HEK293 (cell line): ENCODE measurements at regions not wholly inside any gene's neighbourhood (a gene's known extent, or its start where the extent isn't known, plus 50 kb on each side); places are given as distances from the start of the nearest gene placed in this dataset.

ENCODE experiments used
- CTCF ChIA-PET: fragments of 350-600 bp; formaldehyde crosslinking; extraction: SDS; loops from one replicate; lab custom pipeline; 2021; ENCODE audit warnings: antibody characterized with exemption; lab: Yijun Ruan, JAX
- POLR2A ChIA-PET: fragments of 300-600 bp; formaldehyde crosslinking; extraction: SDS; loops from one replicate; lab custom pipeline; 2020; ENCODE audit warnings: antibody characterized with exemption, inconsistent platforms; lab: Yijun Ruan, JAX
- H3K27ac ChIP-seq: fragments of 200-500 bp; sonication (Bioruptor generic); 2 replicates; pipeline ENCODE4 v1.5.1; 2014; ENCODE audit warnings: low read depth, low read length, control low read depth, inconsistent platforms; ENCODE audit errors: extremely low read depth
- H3K36me3 ChIP-seq, 2 experiments: fragments of 200-500 bp in 1 of 2; sonication (Bioruptor generic) in 1 of 2; 1 replicate in 1 of 2; 2 replicates in 1 of 2; pipeline ENCODE4 v1.5.1; 2014 to 2017; ENCODE audit warnings: inconsistent platforms in 2 of 2, low read length in 2 of 2; ENCODE audit not compliant: control insufficient read depth in 2 of 2, insufficient read depth in 1 of 2
- H3K4me1 ChIP-seq: fragments of 200-500 bp; sonication (Bioruptor generic); 2 replicates; pipeline ENCODE4 v1.5.1; 2014; ENCODE audit warnings: mild to moderate bottlenecking, low read length, inconsistent platforms; ENCODE audit not compliant: control insufficient read depth, insufficient read depth
- H3K4me3 ChIP-seq: 2 replicates; pipeline ENCODE4 v1.5.1; 2011; ENCODE audit warnings: low read depth, mild to moderate bottlenecking, control low read depth, low read length, moderate library complexity
- H3K9me3 ChIP-seq: fragments of 200-500 bp; sonication (Bioruptor generic); 2 replicates; pipeline ENCODE4 v1.5.1; 2014; ENCODE audit warnings: low read depth, low read length, inconsistent platforms; ENCODE audit not compliant: control insufficient read depth, insufficient read depth
- GLI2 ChIP-seq: fragments of 450-650 bp; formaldehyde crosslinking; IDR thresholded peaks from 2 replicates; pipeline ENCODE4; 2017; ENCODE audit warnings: missing biosample characterization, missing genetic modification characterization, low read depth, borderline replicate concordance
- REPIN1 ChIP-seq: fragments of 450-650 bp; formaldehyde crosslinking; IDR thresholded peaks from 2 replicates; pipeline ENCODE4 v1.5.1; 2017; ENCODE audit warnings: missing biosample characterization, missing genetic modification characterization, low read depth
- WT1 ChIP-seq: fragments of 450-650 bp; formaldehyde crosslinking; IDR thresholded peaks from 2 replicates; pipeline ENCODE4 v1.5.1; 2016; ENCODE audit warnings: missing biosample characterization, missing genetic modification characterization
- ZEB2 ChIP-seq: fragments of 450-650 bp; formaldehyde crosslinking; IDR thresholded peaks from 2 replicates; pipeline ENCODE4 v1.5.1; 2016; ENCODE audit warnings: missing biosample characterization, missing genetic modification characterization
- ZFP69B ChIP-seq: fragments of 450-650 bp; formaldehyde crosslinking; IDR thresholded peaks from 2 replicates; pipeline ENCODE4 v1.5.1; 2016; ENCODE audit warnings: missing biosample characterization, missing genetic modification characterization
- ZNF624 ChIP-seq: fragments of 450-650 bp; formaldehyde crosslinking; IDR thresholded peaks from 2 replicates; pipeline ENCODE4 v1.5.1; 2017; ENCODE audit warnings: missing biosample characterization, missing genetic modification characterization
- ZNF792 ChIP-seq: fragments of 450-650 bp; formaldehyde crosslinking; IDR thresholded peaks from 2 replicates; pipeline ENCODE4 v1.5.1; 2016; ENCODE audit warnings: missing biosample characterization, missing genetic modification characterization
- TF ChIP-seq, protein P1 (sequence below): fragments of 450-650 bp; formaldehyde crosslinking; IDR thresholded peaks from 2 replicates; pipeline ENCODE4 v1.5.1; 2017; ENCODE audit warnings: missing biosample characterization, missing genetic modification characterization
- TF ChIP-seq, protein P2 (sequence below): fragments of 450-650 bp; formaldehyde crosslinking; IDR thresholded peaks from 2 replicates; pipeline ENCODE4 v1.5.0; 2017; ENCODE audit warnings: missing biosample characterization, missing genetic modification characterization, borderline replicate concordance
- TF ChIP-seq, protein P3 (sequence below): fragments of 450-650 bp; formaldehyde crosslinking; IDR thresholded peaks from 2 replicates; pipeline ENCODE4 v1.5.1; 2016; ENCODE audit warnings: missing biosample characterization, missing genetic modification characterization, borderline replicate concordance
- TF ChIP-seq, protein P4 (sequence below): fragments of 450-650 bp; IDR thresholded peaks from 2 replicates; pipeline ENCODE4 v1.5.1; 2018; ENCODE audit warnings: missing biosample characterization, mild to moderate bottlenecking, missing genetic modification characterization
- TF ChIP-seq, protein P5 (sequence below): fragments of 450-650 bp; formaldehyde crosslinking; IDR thresholded peaks from 2 replicates; pipeline ENCODE4 v1.5.1; 2016; ENCODE audit warnings: missing biosample characterization, missing genetic modification characterization
- TF ChIP-seq, protein P6 (sequence below): fragments of 450-650 bp; formaldehyde crosslinking; IDR thresholded peaks from 2 replicates; pipeline ENCODE4 v1.5.1; 2017; ENCODE audit warnings: missing biosample characterization, missing genetic modification characterization
- TF ChIP-seq, protein P7 (sequence below): fragments of 450-650 bp; formaldehyde crosslinking; IDR thresholded peaks from 2 replicates; pipeline ENCODE4 v1.5.1; 2016; ENCODE audit warnings: missing biosample characterization, missing genetic modification characterization
- TF ChIP-seq, protein P8 (sequence below): fragments of 450-650 bp; formaldehyde crosslinking; IDR thresholded peaks from 2 replicates; pipeline ENCODE4 v1.5.1; 2016; ENCODE audit warnings: missing biosample characterization, missing genetic modification characterization
- TF ChIP-seq, protein P9 (sequence below): fragments of 450-650 bp; formaldehyde crosslinking; IDR thresholded peaks from 2 replicates; pipeline ENCODE4 v1.5.1; 2016; ENCODE audit warnings: missing biosample characterization, missing genetic modification characterization

DNA sequence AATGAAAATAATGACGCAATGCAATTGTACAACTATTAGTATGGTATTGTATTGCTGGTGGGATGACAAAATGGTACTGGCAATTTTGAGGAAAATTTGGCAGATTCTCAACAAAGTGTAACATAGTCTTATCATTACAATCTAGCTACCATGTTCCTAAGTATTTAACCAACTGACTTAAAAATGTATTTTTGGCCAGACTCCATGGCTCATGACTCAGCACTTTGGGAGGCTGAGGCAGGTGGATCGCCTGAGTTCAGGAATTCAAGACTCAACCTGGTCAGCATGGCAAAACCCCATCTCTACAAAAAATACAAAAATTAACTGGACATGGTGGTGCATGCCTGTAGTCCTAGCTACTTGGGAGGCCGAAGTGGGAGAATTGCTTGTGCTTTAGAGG is 1409.5 kb downstream of the AACS start:
- CTCF ChIA-PET, result no interaction called here
- TF ChIP-seq, protein P1, sequence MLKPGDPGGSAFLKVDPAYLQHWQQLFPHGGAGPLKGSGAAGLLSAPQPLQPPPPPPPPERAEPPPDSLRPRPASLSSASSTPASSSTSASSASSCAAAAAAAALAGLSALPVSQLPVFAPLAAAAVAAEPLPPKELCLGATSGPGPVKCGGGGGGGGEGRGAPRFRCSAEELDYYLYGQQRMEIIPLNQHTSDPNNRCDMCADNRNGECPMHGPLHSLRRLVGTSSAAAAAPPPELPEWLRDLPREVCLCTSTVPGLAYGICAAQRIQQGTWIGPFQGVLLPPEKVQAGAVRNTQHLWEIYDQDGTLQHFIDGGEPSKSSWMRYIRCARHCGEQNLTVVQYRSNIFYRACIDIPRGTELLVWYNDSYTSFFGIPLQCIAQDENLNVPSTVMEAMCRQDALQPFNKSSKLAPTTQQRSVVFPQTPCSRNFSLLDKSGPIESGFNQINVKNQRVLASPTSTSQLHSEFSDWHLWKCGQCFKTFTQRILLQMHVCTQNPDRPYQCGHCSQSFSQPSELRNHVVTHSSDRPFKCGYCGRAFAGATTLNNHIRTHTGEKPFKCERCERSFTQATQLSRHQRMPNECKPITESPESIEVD, result no peak
- no peak for TF ChIP-seq ZNF792
- TF ChIP-seq, protein P2, sequence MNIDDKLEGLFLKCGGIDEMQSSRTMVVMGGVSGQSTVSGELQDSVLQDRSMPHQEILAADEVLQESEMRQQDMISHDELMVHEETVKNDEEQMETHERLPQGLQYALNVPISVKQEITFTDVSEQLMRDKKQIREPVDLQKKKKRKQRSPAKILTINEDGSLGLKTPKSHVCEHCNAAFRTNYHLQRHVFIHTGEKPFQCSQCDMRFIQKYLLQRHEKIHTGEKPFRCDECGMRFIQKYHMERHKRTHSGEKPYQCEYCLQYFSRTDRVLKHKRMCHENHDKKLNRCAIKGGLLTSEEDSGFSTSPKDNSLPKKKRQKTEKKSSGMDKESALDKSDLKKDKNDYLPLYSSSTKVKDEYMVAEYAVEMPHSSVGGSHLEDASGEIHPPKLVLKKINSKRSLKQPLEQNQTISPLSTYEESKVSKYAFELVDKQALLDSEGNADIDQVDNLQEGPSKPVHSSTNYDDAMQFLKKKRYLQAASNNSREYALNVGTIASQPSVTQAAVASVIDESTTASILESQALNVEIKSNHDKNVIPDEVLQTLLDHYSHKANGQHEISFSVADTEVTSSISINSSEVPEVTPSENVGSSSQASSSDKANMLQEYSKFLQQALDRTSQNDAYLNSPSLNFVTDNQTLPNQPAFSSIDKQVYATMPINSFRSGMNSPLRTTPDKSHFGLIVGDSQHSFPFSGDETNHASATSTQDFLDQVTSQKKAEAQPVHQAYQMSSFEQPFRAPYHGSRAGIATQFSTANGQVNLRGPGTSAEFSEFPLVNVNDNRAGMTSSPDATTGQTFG, result no peak
- TF ChIP-seq, protein P3, sequence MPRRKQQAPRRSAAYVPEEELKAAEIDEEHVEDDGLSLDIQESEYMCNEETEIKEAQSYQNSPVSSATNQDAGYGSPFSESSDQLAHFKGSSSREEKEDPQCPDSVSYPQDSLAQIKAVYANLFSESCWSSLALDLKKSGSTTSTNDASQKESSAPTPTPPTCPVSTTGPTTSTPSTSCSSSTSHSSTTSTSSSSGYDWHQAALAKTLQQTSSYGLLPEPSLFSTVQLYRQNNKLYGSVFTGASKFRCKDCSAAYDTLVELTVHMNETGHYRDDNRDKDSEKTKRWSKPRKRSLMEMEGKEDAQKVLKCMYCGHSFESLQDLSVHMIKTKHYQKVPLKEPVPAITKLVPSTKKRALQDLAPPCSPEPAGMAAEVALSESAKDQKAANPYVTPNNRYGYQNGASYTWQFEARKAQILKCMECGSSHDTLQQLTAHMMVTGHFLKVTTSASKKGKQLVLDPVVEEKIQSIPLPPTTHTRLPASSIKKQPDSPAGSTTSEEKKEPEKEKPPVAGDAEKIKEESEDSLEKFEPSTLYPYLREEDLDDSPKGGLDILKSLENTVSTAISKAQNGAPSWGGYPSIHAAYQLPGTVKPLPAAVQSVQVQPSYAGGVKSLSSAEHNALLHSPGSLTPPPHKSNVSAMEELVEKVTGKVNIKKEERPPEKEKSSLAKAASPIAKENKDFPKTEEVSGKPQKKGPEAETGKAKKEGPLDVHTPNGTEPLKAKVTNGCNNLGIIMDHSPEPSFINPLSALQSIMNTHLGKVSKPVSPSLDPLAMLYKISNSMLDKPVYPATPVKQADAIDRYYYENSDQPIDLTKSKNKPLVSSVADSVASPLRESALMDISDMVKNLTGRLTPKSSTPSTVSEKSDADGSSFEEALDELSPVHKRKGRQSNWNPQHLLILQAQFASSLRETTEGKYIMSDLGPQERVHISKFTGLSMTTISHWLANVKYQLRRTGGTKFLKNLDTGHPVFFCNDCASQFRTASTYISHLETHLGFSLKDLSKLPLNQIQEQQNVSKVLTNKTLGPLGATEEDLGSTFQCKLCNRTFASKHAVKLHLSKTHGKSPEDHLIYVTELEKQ (tag by site-specific recombination), result no peak
- TF ChIP-seq, protein P4, sequence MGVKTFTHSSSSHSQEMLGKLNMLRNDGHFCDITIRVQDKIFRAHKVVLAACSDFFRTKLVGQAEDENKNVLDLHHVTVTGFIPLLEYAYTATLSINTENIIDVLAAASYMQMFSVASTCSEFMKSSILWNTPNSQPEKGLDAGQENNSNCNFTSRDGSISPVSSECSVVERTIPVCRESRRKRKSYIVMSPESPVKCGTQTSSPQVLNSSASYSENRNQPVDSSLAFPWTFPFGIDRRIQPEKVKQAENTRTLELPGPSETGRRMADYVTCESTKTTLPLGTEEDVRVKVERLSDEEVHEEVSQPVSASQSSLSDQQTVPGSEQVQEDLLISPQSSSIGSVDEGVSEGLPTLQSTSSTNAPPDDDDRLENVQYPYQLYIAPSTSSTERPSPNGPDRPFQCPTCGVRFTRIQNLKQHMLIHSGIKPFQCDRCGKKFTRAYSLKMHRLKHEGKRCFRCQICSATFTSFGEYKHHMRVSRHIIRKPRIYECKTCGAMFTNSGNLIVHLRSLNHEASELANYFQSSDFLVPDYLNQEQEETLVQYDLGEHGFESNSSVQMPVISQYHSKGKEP (tag by site-specific recombination), result no peak
- TF ChIP-seq, protein P5, sequence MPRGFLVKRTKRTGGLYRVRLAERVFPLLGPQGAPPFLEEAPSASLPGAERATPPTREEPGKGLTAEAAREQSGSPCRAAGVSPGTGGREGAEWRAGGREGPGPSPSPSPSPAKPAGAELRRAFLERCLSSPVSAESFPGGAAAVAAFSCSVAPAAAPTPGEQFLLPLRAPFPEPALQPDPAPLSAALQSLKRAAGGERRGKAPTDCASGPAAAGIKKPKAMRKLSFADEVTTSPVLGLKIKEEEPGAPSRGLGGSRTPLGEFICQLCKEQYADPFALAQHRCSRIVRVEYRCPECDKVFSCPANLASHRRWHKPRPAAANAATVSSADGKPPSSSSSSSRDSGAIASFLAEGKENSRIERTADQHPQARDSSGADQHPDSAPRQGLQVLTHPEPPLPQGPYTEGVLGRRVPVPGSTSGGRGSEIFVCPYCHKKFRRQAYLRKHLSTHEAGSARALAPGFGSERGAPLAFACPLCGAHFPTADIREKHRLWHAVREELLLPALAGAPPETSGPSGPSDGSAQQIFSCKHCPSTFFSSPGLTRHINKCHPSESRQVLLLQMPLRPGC, result no peak
- no peak for TF ChIP-seq ZEB2 (tag by site-specific recombination)
- TF ChIP-seq, protein P6, sequence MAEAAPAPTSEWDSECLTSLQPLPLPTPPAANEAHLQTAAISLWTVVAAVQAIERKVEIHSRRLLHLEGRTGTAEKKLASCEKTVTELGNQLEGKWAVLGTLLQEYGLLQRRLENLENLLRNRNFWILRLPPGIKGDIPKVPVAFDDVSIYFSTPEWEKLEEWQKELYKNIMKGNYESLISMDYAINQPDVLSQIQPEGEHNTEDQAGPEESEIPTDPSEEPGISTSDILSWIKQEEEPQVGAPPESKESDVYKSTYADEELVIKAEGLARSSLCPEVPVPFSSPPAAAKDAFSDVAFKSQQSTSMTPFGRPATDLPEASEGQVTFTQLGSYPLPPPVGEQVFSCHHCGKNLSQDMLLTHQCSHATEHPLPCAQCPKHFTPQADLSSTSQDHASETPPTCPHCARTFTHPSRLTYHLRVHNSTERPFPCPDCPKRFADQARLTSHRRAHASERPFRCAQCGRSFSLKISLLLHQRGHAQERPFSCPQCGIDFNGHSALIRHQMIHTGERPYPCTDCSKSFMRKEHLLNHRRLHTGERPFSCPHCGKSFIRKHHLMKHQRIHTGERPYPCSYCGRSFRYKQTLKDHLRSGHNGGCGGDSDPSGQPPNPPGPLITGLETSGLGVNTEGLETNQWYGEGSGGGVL, result no peak
- TF ChIP-seq WT1 (tag by site-specific recombination), result no peak
- TF ChIP-seq ZFP69B (tag by site-specific recombination), result no peak
- no peak for TF ChIP-seq GLI2
- TF ChIP-seq REPIN1 (tag by site-specific recombination), result no peak
- TF ChIP-seq ZNF624 (tag by site-specific recombination), result no peak
- TF ChIP-seq, protein P7, sequence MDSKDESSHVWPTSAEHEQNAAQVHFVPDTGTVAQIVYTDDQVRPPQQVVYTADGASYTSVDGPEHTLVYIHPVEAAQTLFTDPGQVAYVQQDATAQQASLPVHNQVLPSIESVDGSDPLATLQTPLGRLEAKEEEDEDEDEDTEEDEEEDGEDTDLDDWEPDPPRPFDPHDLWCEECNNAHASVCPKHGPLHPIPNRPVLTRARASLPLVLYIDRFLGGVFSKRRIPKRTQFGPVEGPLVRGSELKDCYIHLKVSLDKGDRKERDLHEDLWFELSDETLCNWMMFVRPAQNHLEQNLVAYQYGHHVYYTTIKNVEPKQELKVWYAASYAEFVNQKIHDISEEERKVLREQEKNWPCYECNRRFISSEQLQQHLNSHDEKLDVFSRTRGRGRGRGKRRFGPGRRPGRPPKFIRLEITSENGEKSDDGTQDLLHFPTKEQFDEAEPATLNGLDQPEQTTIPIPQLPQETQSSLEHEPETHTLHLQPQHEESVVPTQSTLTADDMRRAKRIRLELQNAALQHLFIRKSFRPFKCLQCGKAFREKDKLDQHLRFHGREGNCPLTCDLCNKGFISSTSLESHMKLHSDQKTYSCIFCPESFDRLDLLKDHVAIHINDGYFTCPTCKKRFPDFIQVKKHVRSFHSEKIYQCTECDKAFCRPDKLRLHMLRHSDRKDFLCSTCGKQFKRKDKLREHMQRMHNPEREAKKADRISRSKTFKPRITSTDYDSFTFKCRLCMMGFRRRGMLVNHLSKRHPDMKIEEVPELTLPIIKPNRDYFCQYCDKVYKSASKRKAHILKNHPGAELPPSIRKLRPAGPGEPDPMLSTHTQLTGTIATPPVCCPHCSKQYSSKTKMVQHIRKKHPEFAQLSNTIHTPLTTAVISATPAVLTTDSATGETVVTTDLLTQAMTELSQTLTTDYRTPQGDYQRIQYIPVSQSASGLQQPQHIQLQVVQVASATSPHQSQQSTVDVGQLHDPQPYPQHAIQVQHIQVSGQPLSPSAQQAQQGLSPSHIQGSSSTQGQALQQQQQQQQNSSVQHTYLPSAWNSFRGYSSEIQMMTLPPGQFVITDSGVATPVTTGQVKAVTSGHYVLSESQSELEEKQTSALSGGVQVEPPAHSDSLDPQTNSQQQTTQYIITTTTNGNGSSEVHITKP, result no peak
- TF ChIP-seq, protein P8, sequence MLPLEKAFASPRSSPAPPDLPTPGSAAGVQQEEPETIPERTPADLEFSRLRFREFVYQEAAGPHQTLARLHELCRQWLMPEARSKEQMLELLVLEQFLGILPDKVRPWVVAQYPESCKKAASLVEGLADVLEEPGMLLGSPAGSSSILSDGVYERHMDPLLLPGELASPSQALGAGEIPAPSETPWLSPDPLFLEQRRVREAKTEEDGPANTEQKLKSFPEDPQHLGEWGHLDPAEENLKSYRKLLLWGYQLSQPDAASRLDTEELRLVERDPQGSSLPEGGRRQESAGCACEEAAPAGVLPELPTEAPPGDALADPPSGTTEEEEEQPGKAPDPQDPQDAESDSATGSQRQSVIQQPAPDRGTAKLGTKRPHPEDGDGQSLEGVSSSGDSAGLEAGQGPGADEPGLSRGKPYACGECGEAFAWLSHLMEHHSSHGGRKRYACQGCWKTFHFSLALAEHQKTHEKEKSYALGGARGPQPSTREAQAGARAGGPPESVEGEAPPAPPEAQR, result no peak
- TF ChIP-seq, protein P9, sequence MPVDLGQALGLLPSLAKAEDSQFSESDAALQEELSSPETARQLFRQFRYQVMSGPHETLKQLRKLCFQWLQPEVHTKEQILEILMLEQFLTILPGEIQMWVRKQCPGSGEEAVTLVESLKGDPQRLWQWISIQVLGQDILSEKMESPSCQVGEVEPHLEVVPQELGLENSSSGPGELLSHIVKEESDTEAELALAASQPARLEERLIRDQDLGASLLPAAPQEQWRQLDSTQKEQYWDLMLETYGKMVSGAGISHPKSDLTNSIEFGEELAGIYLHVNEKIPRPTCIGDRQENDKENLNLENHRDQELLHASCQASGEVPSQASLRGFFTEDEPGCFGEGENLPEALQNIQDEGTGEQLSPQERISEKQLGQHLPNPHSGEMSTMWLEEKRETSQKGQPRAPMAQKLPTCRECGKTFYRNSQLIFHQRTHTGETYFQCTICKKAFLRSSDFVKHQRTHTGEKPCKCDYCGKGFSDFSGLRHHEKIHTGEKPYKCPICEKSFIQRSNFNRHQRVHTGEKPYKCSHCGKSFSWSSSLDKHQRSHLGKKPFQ (tag by site-specific recombination), result no peak

More for the DNA sequence above, 1409.5 kb downstream of the AACS start:
- Histone ChIP-seq H3K4me3 (no peak overlapping the region), H3K4me1 (no peaks in the 10 kb centered on the region), H3K27ac (no peak overlapping the region), H3K36me3 (no peaks in the 10 kb centered on the region), H3K9me3 (no peaks in the 10 kb centered on the region)
- POLR2A ChIA-PET, result no interaction called here
